Kidney (tissue), 13 donors: ENCODE measurements at regions not wholly inside any gene's neighbourhood (a gene's known extent, or its start where the extent isn't known, plus 50 kb on each side); places are given as distances from the start of the nearest gene placed in this dataset.

ENCODE experiments used
- DNase-seq, 5 donors: peaks; one replicate each; pipeline ENCODE4 v3.0.0-alpha.2; 2013 to 2020
- FAIRE-seq: peaks from 2 replicates; lab custom pipeline; 2012; peaks lifted over from hg19 to GRCh38; lab: Jason Lieb, UNC
- H3K27ac ChIP-seq, 2 donors: one replicate each; pipeline ENCODE4 v1.7.0; 2013; ENCODE audit warnings: low read depth in 2 of 2, low read length in 2 of 2, inconsistent platforms in 1 of 2
- H3K27me3 ChIP-seq: one replicate; pipeline ENCODE4 v1.7.1; 2013; ENCODE audit warnings: low read length, inconsistent platforms; ENCODE audit not compliant: control insufficient read depth, insufficient read depth
- H3K36me3 ChIP-seq, 3 donors: one replicate each; pipeline versions ENCODE4 v1.7.0 to v1.7.1; 2013; ENCODE audit warnings: low read length in 3 of 3, control low read depth in 1 of 3, inconsistent platforms in 1 of 3; ENCODE audit not compliant: insufficient read depth in 3 of 3, control insufficient read depth in 2 of 3
- H3K4me1 ChIP-seq, 3 donors: one replicate each; pipeline versions ENCODE4 v1.7.0 to v1.7.1; 2013; ENCODE audit warnings: low read length in 3 of 3, inconsistent platforms in 1 of 3, low read depth in 1 of 3; ENCODE audit not compliant: control insufficient read depth in 2 of 3, insufficient read depth in 2 of 3
- H3K4me3 ChIP-seq, 3 donors: one replicate each; pipeline versions ENCODE4 v1.7.0 to v1.8.1; 2013; ENCODE audit warnings: low read length in 3 of 3, control low read depth in 1 of 3, inconsistent platforms in 1 of 3
- H3K9ac ChIP-seq, 3 donors: one replicate each; pipeline versions ENCODE4 v1.7.0 to v1.7.1; 2013; ENCODE audit warnings: low read length in 3 of 3, control low read depth in 1 of 3, inconsistent platforms in 1 of 3
- H3K9me3 ChIP-seq, 3 donors: one replicate each; pipeline versions ENCODE4 v1.7.0 to v1.7.1; 2013; ENCODE audit warnings: low read length in 3 of 3, control low read depth in 1 of 3, inconsistent platforms in 1 of 3; ENCODE audit not compliant: control insufficient read depth in 2 of 3, insufficient read depth in 1 of 3
- intact Hi-C: fragments of 100-400 bp; cut with DNase I; formaldehyde crosslinking; loops from one replicate; pipeline ENCODE4 v1.11.1; 2022
- TF ChIP-seq, protein P1 (sequence below): IDR thresholded peaks from 3 replicates; pipeline ENCODE4 v1.5.1; 2012; ENCODE audit warnings: mild to moderate bottlenecking, moderate library complexity, borderline replicate concordance; ENCODE audit not compliant: insufficient read depth; ENCODE audit errors: extremely low read depth
- donor health status: control.
- donor health status: control.
- donor health status: control.
- donor health status: control.
- donor health status: control.
- donor health status: DM: yes; HTN: yes; CAD: no.
- donor health status: Normal renal cell carcinoma (clear cell type).

- intact Hi-C loops = no loop called here
- no peak overlapping the region for H3K27ac ChIP-seq
Measured at GRCh38 chr1:59152511-59152910, 144.4 kb upstream of the FGGY start.

DNA sequence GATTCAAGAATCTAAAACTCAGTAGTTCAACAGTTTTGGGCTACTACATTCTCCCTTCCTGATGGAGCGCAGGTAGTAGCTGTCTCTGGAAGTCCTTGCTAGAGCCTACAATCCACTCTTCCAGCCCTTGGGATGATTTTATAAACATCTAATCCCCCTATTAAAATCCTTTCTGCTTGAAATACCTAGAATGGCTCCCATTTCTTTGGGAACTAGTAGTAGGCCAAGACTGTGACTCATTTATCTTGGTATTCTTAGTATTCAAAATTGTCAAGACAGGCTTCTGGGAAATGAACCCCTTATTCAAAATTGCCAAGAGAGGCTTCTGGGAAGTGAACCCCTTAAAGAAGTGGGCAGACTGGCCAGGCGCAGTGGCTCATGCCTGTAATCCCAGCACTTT lies 142.5 kb upstream of the FGGY start:
- Histone ChIP-seq H3K9ac (no peak overlapping the region), H3K27ac (no peak overlapping the region), H3K4me3 (no peak overlapping the region), H3K4me1 (peaks cover 0 to 15% (median 7%) of the 10 kb centered on the region in 3 donors), H3K36me3 (no peaks in the 10 kb centered on the region), H3K9me3 (peaks cover 2 to 6% (median 5%) of the 10 kb centered on the region in 3 donors), H3K27me3 (no peaks in the 10 kb centered on the region)
- FAIRE-seq (no peak), DNase-seq (no peak)
- intact Hi-C loops = no loop called here
- TF ChIP-seq, protein P1, sequence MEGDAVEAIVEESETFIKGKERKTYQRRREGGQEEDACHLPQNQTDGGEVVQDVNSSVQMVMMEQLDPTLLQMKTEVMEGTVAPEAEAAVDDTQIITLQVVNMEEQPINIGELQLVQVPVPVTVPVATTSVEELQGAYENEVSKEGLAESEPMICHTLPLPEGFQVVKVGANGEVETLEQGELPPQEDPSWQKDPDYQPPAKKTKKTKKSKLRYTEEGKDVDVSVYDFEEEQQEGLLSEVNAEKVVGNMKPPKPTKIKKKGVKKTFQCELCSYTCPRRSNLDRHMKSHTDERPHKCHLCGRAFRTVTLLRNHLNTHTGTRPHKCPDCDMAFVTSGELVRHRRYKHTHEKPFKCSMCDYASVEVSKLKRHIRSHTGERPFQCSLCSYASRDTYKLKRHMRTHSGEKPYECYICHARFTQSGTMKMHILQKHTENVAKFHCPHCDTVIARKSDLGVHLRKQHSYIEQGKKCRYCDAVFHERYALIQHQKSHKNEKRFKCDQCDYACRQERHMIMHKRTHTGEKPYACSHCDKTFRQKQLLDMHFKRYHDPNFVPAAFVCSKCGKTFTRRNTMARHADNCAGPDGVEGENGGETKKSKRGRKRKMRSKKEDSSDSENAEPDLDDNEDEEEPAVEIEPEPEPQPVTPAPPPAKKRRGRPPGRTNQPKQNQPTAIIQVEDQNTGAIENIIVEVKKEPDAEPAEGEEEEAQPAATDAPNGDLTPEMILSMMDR = no peak

More at GRCh38 chr1:59152511-59152910, 144.4 kb upstream of the FGGY start:
- peaks cover 0 to 15% (median 7%) of the 10 kb centered on the region in 3 donors for H3K4me1 ChIP-seq
- TF ChIP-seq, protein P1 = no peak
- H3K36me3 ChIP-seq = no peaks in the 10 kb centered on the region
- no peaks in the 10 kb centered on the region for H3K27me3 ChIP-seq
- FAIRE-seq (no peak), DNase-seq (no peak)
- H3K9ac ChIP-seq = no peak overlapping the region
- no peaks in the 10 kb centered on the region for H3K9me3 ChIP-seq
- H3K4me3 ChIP-seq = no peak overlapping the region

- H3K4me3 ChIP-seq = no peak overlapping the region
- TF ChIP-seq, protein P1 = no peak
- DNase-seq (no peak), FAIRE-seq (no peak)
- no peaks in the 10 kb centered on the region for H3K36me3 ChIP-seq
- no peak overlapping the region for H3K9ac ChIP-seq
- intact Hi-C loops = no loop called here
- no peaks in the 10 kb centered on the region for H3K27me3 ChIP-seq
- H3K9me3 ChIP-seq = peaks cover 2 to 6% (median 5%) of the 10 kb centered on the region in 3 donors
- peaks cover 0 to 15% (median 7%) of the 10 kb centered on the region in 3 donors for H3K4me1 ChIP-seq
- no peak overlapping the region for H3K27ac ChIP-seq
Measured at GRCh38 chr1:59155351-59155750, 141.5 kb upstream of the FGGY start.

GRCh38 chr1:59156051-59156450 lies 140.8 kb upstream of the FGGY start:
- H3K9me3 ChIP-seq = peaks cover 2 to 6% (median 5%) of the 10 kb centered on the region in 3 donors
- no peak overlapping the region for H3K4me3 ChIP-seq
- H3K27ac ChIP-seq = no peak overlapping the region
- TF ChIP-seq, protein P1 = no peak
- intact Hi-C loops = no loop called here
- no peaks in the 10 kb centered on the region for H3K36me3 ChIP-seq
- H3K4me1 ChIP-seq = peaks cover 0 to 11% (median 7%) of the 10 kb centered on the region in 3 donors
- no peak for DNase-seq
- no peak for FAIRE-seq
- no peak overlapping the region for H3K9ac ChIP-seq
- H3K27me3 ChIP-seq = no peaks in the 10 kb centered on the region
